HPDE6-E6E7 (cell line): ENCODE measurements at regions not wholly inside any gene's neighbourhood (a gene's known extent, or its start where the extent isn't known, plus 50 kb on each side); places are given as distances from the start of the nearest gene placed in this dataset.
"Not testable (repeated sequence)": the region's sequence is repeated elsewhere in the genome, so short reads cannot be mapped to it uniquely, and the experiment has no call there.

ENCODE experiments used
- DNase-seq: peaks from one replicate; pipeline ENCODE4 v3.0.0; 2011; ENCODE audit warnings: missing footprints; ENCODE audit errors: extremely low spot score

- no peak for DNase-seq
Measured at GRCh38 chr7:96861-97260, 95.5 kb upstream of the FAM20C start.

DNA sequence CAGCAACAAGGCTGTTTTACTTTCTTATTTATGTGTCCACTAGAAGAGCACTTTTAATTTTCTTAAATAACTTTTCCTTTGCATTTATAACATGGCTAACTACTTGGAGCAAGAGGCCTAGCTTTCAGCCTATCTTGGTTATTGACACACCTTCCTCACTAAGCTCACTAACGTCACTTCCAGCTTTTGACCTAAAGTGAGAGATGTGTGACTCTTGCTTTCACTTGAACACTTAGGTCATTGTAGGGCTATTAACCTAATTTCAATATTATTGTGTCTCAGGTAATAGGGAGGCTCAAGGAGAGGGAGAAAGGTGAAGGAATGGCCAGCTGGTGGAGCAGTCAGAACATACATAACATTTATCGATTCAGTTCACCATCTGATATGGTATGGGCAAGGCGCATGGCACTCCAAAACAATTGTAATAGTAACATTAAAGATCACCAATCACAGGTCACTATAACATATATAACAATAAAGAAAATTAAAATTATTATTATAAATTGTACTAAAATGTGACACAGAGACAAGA, 95.0 kb upstream of the FAM20C start:
- no peak for DNase-seq

GRCh38 chr7:101146-102046, 91.0 kb upstream of the FAM20C start:
- DNase-seq = no peak

GRCh38 chr7:102047-102711, 90.2 kb upstream of the FAM20C start:
- no peak for DNase-seq

- DNase-seq = no peak
Measured at GRCh38 chr7:102721-103120, 89.7 kb upstream of the FAM20C start.

GRCh38 chr7:103981-104380, 88.4 kb upstream of the FAM20C start:
- not testable (repeated sequence) for DNase-seq

- peak; percentile 16 for DNase-seq
Measured at GRCh38 chr7:105002-105401, 87.4 kb upstream of the FAM20C start.

GRCh38 chr7:106356-106755, 86.0 kb upstream of the FAM20C start:
- DNase-seq = no peak

GRCh38 chr7:107233-107632, 85.1 kb upstream of the FAM20C start:
- no peak for DNase-seq

DNA sequence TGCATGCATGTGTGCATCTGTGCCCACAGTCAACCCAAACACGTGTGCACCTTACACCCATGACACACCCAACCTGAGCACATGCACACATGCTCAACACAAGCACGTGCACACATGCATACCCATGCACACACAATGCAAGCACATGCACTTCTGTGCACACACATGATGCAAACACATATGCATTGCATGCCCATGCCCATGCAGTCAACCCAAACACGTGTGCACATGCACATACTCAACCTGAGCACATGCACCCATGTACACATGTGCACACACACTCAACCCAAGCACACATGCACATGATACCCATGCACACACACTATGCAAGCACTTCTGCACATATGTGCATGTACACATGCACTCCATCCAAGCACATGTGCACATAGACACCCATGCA, 84.5 kb upstream of the FAM20C start:
- DNase-seq = no peak

DNA sequence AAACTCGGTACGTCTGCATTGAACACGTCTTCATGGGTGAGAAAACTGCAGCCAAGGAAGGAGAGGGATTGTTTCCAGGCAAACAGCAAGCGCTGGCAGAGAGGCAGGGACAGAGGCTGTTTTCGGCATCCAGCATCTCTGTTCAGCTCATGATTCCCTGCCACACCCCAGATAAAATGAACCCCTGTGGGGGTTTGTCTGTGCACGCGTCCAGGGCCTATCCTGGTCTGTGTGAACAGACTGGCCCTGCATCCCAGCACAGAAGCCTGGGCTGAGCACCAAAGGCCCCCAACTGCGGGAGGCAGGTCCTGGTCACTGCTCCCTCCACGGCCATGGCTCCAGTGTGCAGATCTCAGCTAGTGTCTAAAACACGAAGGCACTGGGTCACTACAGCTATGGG, 83.3 kb upstream of the FAM20C start:
- DNase-seq = no peak

- no peak for DNase-seq
Measured at GRCh38 chr7:109898-110556, 82.3 kb upstream of the FAM20C start.

GRCh38 chr7:110557-111232, 81.7 kb upstream of the FAM20C start:
- no peak for DNase-seq

DNA sequence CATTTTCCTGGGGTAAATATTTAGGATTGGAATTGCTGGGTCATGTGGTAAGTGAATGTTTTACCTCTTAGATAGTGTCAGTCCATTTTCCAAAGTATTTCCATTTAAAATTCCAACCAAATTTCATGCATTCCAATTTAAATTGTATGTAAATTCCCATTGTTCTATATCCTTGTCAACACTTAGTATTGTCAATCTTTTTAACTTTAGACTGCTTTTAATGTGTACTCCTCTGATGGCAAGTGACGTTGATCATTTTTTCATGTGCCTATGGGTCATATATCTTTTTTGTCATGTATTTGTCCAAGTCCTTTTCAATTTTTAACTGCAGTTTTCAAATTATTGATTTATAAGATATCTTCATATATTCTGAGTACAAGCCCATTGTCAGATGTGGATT, 80.8 kb upstream of the FAM20C start:
- no peak for DNase-seq

- DNase-seq = no peak
Measured at GRCh38 chr7:112881-113280, 79.5 kb upstream of the FAM20C start.

DNA sequence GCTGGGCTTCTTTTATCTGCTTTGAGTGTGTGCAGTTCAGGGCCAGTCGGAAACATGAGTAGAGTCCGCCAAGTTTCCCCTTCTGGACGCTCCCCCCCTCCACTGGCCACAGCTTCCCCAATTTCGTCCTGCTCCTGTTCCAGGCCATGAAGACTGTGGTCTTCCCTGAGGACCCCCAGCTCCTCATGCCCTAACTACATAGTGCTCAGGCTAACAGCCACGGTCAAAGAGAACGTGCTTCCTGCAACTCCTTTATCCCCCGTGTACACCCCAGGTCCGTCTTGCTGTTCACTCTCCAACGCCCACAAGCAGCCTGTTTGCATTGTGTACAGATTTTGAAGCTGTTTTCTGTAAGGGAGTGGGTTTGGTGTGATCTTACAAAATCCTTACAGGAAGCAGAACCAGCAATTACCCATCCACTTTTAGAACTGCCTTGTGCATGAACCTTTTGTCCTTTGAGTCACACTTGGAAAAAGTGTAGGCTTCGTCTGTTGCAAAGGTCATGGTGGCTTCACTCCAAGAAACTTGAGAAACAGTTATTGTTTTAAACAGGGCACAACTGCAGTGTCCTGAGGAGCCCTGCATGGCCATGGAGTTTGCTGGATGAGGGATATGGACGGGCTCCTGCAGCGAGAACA, 77.0 kb upstream of the FAM20C start:
- DNase-seq = no peak

- DNase-seq = no peak
Measured at GRCh38 chr7:116188-116981, 76.0 kb upstream of the FAM20C start.

DNA sequence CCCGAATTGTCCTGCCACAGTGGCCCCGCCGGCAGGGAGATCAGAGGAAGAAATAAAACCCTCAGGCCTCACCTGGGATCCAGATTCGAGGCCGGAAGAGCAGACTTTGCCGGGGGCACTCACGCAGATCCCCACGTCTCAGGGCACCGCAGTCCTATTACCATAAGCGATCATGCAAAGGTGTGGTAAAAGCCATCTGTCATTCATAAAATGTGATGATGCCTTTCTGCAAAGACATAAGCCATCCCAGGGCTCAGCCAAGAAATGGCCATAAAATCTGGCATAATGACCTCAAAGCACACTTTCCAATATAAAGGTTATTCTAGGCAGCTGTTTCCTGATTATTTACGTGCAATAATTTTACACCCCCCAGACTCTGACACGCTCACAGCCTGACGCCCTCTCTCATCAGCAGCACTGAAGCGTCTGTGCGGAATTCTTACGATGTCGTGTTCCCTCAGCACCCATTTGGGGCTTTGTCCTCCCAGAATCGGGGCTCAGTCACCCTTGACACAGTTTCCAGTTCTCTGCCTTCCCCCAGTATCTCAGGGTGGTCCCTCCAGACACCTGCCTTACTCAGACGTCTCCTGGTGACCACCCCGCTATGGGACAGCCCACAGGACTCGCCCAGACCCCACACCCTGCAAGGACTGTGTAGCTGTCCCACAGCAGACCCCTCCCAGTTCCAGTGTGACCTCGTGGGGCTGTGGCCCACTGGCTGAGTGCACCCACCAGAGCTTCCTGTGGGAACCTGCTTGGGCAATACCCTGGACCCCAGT, 74.3 kb upstream of the FAM20C start:
- DNase-seq = no peak

DNA sequence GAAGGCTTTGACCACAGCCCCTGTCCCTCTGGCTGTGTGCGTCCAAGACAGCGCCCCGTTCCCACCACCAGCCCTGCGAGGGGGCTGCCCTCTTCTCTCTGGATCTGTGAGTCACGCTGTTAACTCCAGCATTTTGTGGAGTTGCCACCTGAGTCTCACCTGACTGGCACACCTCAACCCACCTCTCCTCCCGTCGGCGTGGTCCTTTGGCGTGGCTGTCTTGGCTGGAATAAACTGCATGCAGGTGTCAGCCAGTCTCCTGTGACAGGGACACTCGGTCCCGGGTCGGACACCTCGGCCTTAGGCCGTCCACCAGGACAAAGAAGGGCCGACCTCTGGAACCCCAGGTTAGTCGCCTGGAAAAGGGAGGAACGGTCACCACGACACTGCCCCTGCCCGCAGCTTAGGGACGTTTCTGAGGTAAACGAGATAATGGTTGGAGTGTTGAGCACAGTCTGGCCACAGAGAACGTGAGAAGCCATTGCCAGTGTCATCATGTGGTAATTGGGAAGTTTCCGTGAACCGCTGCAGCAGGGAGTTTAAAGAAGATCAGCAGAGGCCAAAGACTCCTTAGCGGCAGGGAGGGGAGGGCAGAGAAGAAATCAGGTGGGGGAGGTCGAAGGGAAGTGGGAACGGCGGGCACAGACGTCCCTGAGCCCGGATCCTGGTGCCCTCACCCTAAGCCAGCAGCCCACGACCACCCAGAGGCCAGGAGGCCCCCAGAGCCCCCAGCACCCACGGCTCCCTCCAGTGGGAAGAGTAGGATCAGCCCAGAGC, 73.6 kb upstream of the FAM20C start:
- DNase-seq = no peak
